Stomach (tissue), 8 donors: ENCODE measurements at regions not wholly inside any gene's neighbourhood (a gene's known extent, or its start where the extent isn't known, plus 50 kb on each side); places are given as distances from the start of the nearest gene placed in this dataset.
A peak's percentile ranks its signal among the peaks of the same experiment; 100 is the strongest.

ENCODE experiments used
- DNase-seq, 2 donors: peaks; one replicate each; pipeline versions ENCODE4 v3.0.0 to v3.0.0-alpha.2; 2013 to 2019
- H3K27ac ChIP-seq, 5 donors: fragments of 200-600 bp in 4 of 5; sonication (generic) in 4 of 5; one replicate each; pipeline ENCODE4 v1.5.1; 2013 to 2019; ENCODE audit warnings: mild to moderate bottlenecking in 1 of 5, moderate library complexity in 1 of 5
- H3K27me3 ChIP-seq, 3 donors: fragments of 200-600 bp; sonication (generic); one replicate each; pipeline ENCODE4 v1.5.1; 2017 to 2019; ENCODE audit warnings: mixed run types in 1 of 3
- H3K36me3 ChIP-seq, 4 donors: fragments of 200-600 bp; sonication (generic); 1 replicate in 3 of 4; 2 replicates in 1 of 4; pipeline ENCODE4 v1.5.1; 2016 to 2019
- H3K4me1 ChIP-seq, 4 donors: fragments of 200-600 bp; sonication (generic); one replicate each; pipeline ENCODE4 v1.5.1; 2016 to 2019
- H3K4me3 ChIP-seq, 4 donors: fragments of 200-600 bp; sonication (generic) in 3 of 4; one replicate each; pipeline ENCODE4 v1.5.1; 2016 to 2019; ENCODE audit warnings: mild to moderate bottlenecking in 1 of 4
- H3K9me3 ChIP-seq, 4 donors: fragments of 200-600 bp; sonication (generic); one replicate each; pipeline ENCODE4 v1.5.1; 2016 to 2019
- CTCF ChIP-seq, 7 experiments: fragments of 450-650 bp in 4 of 7; fragments of 200-600 bp in 3 of 7; sonication (generic) in 3 of 7; IDR thresholded peaks; one replicate each; pipeline ENCODE4 v1.5.1; 2016 to 2019; ENCODE audit warnings: antibody characterized with exemption in 7 of 7, control low read depth in 2 of 7, mild to moderate bottlenecking in 1 of 7
- EP300 ChIP-seq: sonication (generic); formaldehyde crosslinking; IDR thresholded peaks from one replicate; pipeline ENCODE4 v1.6.1; 2017; ENCODE audit warnings: antibody characterized with exemption
- POLR2A ChIP-seq, 4 donors: fragments of 450-650 bp; IDR thresholded peaks; one replicate each; pipeline ENCODE4 v1.6.1; 2016; ENCODE audit warnings: antibody characterized with exemption in 4 of 4, control low read depth in 2 of 4, mild to moderate bottlenecking in 1 of 4, moderate library complexity in 1 of 4
- POLR2AphosphoS5 ChIP-seq, 3 donors: sonication (generic); formaldehyde crosslinking; IDR thresholded peaks; one replicate each; pipeline ENCODE4 v1.6.1; 2016; ENCODE audit warnings: antibody characterized with exemption in 3 of 3
- WGBS, 5 donors: extraction: QIAGEN DNeasy Blood & Tissue Kit in 3 of 5; methylation state at CpG; one replicate each; pipeline versions ENCODE4 v1.1.5 to v1.1.7; 2013 to 2018; 5-methylcytosine and 5-hydroxymethylcytosine counted together
- intact Hi-C: fragments of 100-400 bp; cut with DNase I; formaldehyde crosslinking; loops from one replicate; pipeline ENCODE4 v1.15.1; 2023; ENCODE audit warnings: low total_unique reads
- donor health status: healthy with polysubstance abuse.
- donor health status: Bipolar disorder and iron deficiency.
- donor health status: healthy.

- TF ChIP-seq POLR2AphosphoS5 (IDR thresholded peaks at IDR 0.05) (peak in 2 of 3 donors; percentile 55 to 57), CTCF (IDR thresholded peaks at IDR 0.05) (no peak), POLR2A (IDR thresholded peaks at IDR 0.05) (no peak), EP300 (no peak)
- WGBS, 5 donors: 16 to 23% (median 22%) methylated on average over 2 of the region's 2 CpGs
Observed at GRCh38 chr4:55733932-55734331, 85.7 kb upstream of the EXOC1L start.

DNA sequence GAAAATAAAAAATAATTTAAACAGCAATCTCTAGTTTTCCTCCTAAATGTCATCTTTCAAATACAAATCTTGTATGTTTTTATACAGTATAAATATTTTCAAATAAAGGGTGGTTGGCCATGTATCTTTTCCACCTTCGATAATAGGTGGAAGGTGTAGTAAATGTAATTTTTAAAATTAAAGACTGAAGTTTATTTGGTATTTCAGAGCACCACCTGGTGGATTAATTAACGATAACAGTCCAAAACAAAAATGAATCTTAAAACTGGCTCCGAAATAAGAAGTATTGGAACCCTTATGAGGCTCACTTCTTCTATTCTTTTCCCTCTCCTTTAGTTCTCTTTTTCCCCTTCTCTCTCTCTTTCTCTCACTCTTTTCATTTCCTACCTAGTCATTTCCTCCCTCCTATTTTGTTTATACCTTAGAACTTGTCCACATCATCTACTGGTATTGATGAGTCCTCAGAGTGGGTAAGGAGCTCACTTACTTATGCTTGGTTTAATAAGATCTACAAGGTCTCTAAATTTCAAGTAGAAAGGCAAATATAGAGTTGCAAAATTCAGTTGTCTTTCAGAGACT, 82.9 kb upstream of the EXOC1L start:
- H3K36me3 ChIP-seq: no peaks in the 10 kb centered on the region

More at GRCh38 chr4:55733932-55734331, 85.7 kb upstream of the EXOC1L start:
- H3K9me3 ChIP-seq: no peaks in the 10 kb centered on the region
- no peaks in the 10 kb centered on the region for H3K36me3 ChIP-seq
- peak; percentile 91 to 95 for DNase-seq
- peak overlapping the region in 4 of 5 donors; percentile 37 to 81 (median 62) for H3K27ac ChIP-seq
- no peaks in the 10 kb centered on the region for H3K4me1 ChIP-seq
- intact Hi-C loops: no loop called here
- H3K27me3 ChIP-seq: no peaks in the 10 kb centered on the region
- no peak overlapping the region for H3K4me3 ChIP-seq

DNA sequence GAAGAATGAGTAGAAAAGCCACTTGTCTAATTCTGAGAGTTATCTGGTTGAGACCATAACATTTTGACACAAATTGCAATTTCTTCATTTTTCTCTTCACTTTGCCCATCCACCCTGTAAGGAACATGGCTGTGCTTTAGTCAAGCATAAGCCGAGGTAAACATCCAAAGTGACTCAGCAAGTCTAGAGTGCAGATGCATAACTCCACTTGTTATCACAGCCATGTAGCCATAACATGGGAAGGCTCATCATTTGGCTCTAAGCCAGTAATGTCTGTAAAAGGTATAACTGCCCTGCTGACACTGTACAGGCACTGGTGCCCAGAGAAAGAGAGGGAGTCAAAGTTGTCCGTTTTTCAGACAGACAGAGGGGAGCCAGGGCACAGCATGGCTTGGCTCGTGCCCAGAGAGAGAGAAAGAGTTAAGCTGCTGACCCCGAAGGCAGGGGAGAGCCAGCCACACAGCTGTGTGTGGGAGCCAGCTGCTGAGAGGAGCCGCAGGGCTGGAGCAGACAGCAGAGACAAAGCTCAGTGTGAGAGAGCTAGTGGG, 76.9 kb upstream of the EXOC1L start:
- Histone ChIP-seq H3K4me3 (no peak overlapping the region), H3K36me3 (no peaks in the 10 kb centered on the region), H3K9me3 (no peaks in the 10 kb centered on the region), H3K27me3 (peaks cover 0 to 2% (median 0%) of the 10 kb centered on the region in 3 donors), H3K27ac (no peak overlapping the region), H3K4me1 (peaks cover 0 to 5% (median 0%) of the 10 kb centered on the region in 4 donors)
- no peak for DNase-seq
- 36 to 59% (median 45%) methylated on average over 5 of the region's 5 CpGs for WGBS, 5 donors
- intact Hi-C loops: no loop called here
- no peak for TF ChIP-seq POLR2AphosphoS5 (IDR thresholded peaks at IDR 0.05)
- TF ChIP-seq POLR2A (IDR thresholded peaks at IDR 0.05): no peak
- TF ChIP-seq EP300: no peak
- TF ChIP-seq CTCF (IDR thresholded peaks at IDR 0.05): no peak

More for the DNA sequence above, 82.9 kb upstream of the EXOC1L start:
- intact Hi-C loops: no loop called here
- Histone ChIP-seq H3K27ac (no peak overlapping the region), H3K4me1 (no peaks in the 10 kb centered on the region), H3K27me3 (no peaks in the 10 kb centered on the region), H3K9me3 (no peaks in the 10 kb centered on the region), H3K4me3 (no peak overlapping the region)
- WGBS, 5 donors: 13 to 25% (median 16%) methylated on average over 3 of the region's 3 CpGs
- peak in 2 of 7 experiments; percentile 32 to 39 for TF ChIP-seq CTCF (IDR thresholded peaks at IDR 0.05)
- no peak for TF ChIP-seq POLR2AphosphoS5 (IDR thresholded peaks at IDR 0.05)
- DNase-seq: no peak

DNA sequence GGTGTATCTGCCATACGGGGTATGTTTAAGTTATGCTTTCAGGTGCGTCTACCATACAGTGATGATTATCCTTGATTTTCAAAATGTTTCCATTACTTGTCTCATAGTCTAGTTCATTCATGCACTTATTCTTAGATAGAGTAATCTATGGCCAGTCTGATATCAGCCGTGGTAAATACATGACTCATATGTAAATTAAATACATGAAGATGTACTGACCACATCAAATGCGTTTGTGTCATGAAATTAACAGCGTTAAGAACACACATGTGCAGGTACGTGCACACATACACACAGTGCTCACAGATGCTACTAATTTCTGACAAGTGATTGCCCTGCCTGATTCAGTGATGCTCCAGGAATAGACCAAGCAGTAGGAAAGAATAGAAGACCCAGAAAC, 75.2 kb upstream of the EXOC1L start:
- Histone ChIP-seq H3K36me3 (no peaks in the 10 kb centered on the region), H3K4me3 (no peak overlapping the region), H3K4me1 (peaks cover 0 to 5% (median 0%) of the 10 kb centered on the region in 4 donors), H3K27me3 (peaks cover 0 to 6% (median 0%) of the 10 kb centered on the region in 3 donors), H3K27ac (no peak overlapping the region), H3K9me3 (no peaks in the 10 kb centered on the region)
- TF ChIP-seq CTCF (IDR thresholded peaks at IDR 0.05) (no peak), POLR2AphosphoS5 (IDR thresholded peaks at IDR 0.05) (peak in 2 of 3 donors; percentile 21 to 45)
- 23 to 57% (median 48%) methylated on average over 6 of the region's 6 CpGs for WGBS, 5 donors
- intact Hi-C loops: no loop called here
- DNase-seq: no peak
